Esophagus squamous epithelium (tissue), 5 donors: ENCODE measurements at regions not wholly inside any gene's neighbourhood (a gene's known extent, or its start where the extent isn't known, plus 50 kb on each side); places are given as distances from the start of the nearest gene placed in this dataset.

ENCODE experiments used
- DNase-seq: peaks from one replicate; lab custom pipeline; 2025; lab: John Stamatoyannopoulos, UW
- H3K27ac ChIP-seq, 4 donors: fragments of 200-600 bp; sonication (generic); one replicate each; pipeline ENCODE4 v1.5.1; 2016 to 2019; ENCODE audit warnings: mild to moderate bottlenecking in 1 of 4
- H3K27me3 ChIP-seq, 4 donors: fragments of 200-600 bp; sonication (generic); 1 replicate in 3 of 4; 2 replicates in 1 of 4; pipeline versions ENCODE4 v1.5.1 to v1.6.0; 2017 to 2021; ENCODE audit warnings: antibody characterized with exemption in 1 of 4
- H3K36me3 ChIP-seq, 3 donors: fragments of 200-600 bp; sonication (generic); one replicate each; pipeline ENCODE4 v1.5.1; 2016 to 2019
- H3K4me1 ChIP-seq, 3 donors: fragments of 200-600 bp; sonication (generic); one replicate each; pipeline ENCODE4 v1.5.1; 2017 to 2019
- H3K4me3 ChIP-seq, 4 donors: fragments of 200-600 bp; sonication (generic); 1 replicate in 3 of 4; 2 replicates in 1 of 4; pipeline ENCODE4 v1.5.1; 2016 to 2019; ENCODE audit warnings: mild to moderate bottlenecking in 2 of 4, moderate library complexity in 1 of 4
- H3K9me3 ChIP-seq, 3 donors: fragments of 200-600 bp; sonication (generic); one replicate each; pipeline ENCODE4 v1.5.1; 2016 to 2019
- POLR2A ChIP-seq, 4 donors: fragments of 450-650 bp; IDR thresholded peaks; one replicate each; pipeline ENCODE4 v1.6.1; 2017; ENCODE audit warnings: antibody characterized with exemption in 4 of 4, mild to moderate bottlenecking in 4 of 4, moderate library complexity in 3 of 4
- WGBS, 2 donors: methylation state at CpG; one replicate each; pipeline ENCODE4 v1.1.5; 2018; 5-methylcytosine and 5-hydroxymethylcytosine counted together
- intact Hi-C: fragments of 100-400 bp; cut with DNase I; formaldehyde crosslinking; loops from one replicate; pipeline ENCODE4 v1.15.0; 2022
- TF ChIP-seq, protein P1 (sequence below), 6 experiments: fragments of 450-650 bp in 4 of 6; fragments of 200-600 bp in 2 of 6; sonication (generic) in 2 of 6; IDR thresholded peaks; one replicate each; pipeline ENCODE4 v1.5.1; 2016 to 2019; ENCODE audit warnings: antibody characterized with exemption in 6 of 6, mild to moderate bottlenecking in 4 of 6, moderate library complexity in 4 of 6
- donor health status: DM: yes; HTN: yes; CAD: no.

- no peak overlapping the region for H3K27ac ChIP-seq
- intact Hi-C loops = no loop called here
- peaks cover 0 to 10% (median 0%) of the 10 kb centered on the region in 3 donors for H3K9me3 ChIP-seq
- H3K27me3 ChIP-seq = no peaks in the 10 kb centered on the region
- no peak for DNase-seq
- H3K4me3 ChIP-seq = no peak overlapping the region
- H3K36me3 ChIP-seq = no peaks in the 10 kb centered on the region
- no peaks in the 10 kb centered on the region for H3K4me1 ChIP-seq
- TF ChIP-seq POLR2A (IDR thresholded peaks at IDR 0.05) = no peak
- TF ChIP-seq, protein P1, sequence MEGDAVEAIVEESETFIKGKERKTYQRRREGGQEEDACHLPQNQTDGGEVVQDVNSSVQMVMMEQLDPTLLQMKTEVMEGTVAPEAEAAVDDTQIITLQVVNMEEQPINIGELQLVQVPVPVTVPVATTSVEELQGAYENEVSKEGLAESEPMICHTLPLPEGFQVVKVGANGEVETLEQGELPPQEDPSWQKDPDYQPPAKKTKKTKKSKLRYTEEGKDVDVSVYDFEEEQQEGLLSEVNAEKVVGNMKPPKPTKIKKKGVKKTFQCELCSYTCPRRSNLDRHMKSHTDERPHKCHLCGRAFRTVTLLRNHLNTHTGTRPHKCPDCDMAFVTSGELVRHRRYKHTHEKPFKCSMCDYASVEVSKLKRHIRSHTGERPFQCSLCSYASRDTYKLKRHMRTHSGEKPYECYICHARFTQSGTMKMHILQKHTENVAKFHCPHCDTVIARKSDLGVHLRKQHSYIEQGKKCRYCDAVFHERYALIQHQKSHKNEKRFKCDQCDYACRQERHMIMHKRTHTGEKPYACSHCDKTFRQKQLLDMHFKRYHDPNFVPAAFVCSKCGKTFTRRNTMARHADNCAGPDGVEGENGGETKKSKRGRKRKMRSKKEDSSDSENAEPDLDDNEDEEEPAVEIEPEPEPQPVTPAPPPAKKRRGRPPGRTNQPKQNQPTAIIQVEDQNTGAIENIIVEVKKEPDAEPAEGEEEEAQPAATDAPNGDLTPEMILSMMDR (IDR thresholded peaks at IDR 0.05) = no peak
- 88 to 90% methylated on average over 3 to 5 of the region's 7 CpGs for WGBS, 2 donors
Observed at GRCh38 chr1:193926956-193927355, 740.5 kb upstream of the B3GALT2 start.

DNA sequence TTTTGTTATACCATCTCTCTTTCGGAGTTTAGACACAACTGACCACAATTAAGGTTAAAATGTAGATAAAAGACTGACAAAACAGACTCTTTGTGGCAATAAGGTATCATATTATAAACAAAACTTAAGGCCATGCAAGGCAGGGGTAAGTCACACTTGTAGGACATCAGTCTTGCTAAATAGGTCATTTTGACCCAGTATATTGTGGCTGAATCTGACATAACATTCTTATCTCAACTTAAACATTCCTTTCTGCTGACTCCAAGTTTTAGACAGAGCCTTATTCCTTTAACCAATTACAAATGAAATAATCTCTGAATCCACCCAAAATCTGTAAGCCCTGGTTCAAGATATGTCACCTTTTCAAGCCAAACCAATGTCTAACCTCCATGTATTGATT, 733.4 kb upstream of the B3GALT2 start:
- Histone ChIP-seq H3K9me3 (no peaks in the 10 kb centered on the region), H3K4me3 (no peak overlapping the region), H3K27me3 (no peaks in the 10 kb centered on the region), H3K4me1 (no peaks in the 10 kb centered on the region), H3K27ac (no peak overlapping the region), H3K36me3 (no peaks in the 10 kb centered on the region)
- no peak for DNase-seq
- TF ChIP-seq POLR2A (IDR thresholded peaks at IDR 0.05) = no peak
- TF ChIP-seq, protein P1 (IDR thresholded peaks at IDR 0.05) = no peak
- intact Hi-C loops = no loop called here
- WGBS, 2 donors = 67 to 75% methylated on average over 1 of the region's 1 CpG

- Histone ChIP-seq H3K4me1 (no peaks in the 10 kb centered on the region), H3K36me3 (no peaks in the 10 kb centered on the region), H3K9me3 (no peaks in the 10 kb centered on the region), H3K4me3 (no peak overlapping the region), H3K27ac (no peak overlapping the region), H3K27me3 (no peaks in the 10 kb centered on the region)
- TF ChIP-seq, protein P1 (IDR thresholded peaks at IDR 0.05) = no peak
- TF ChIP-seq POLR2A (IDR thresholded peaks at IDR 0.05) = no peak
- intact Hi-C loops = no loop called here
- no peak for DNase-seq
- WGBS, 2 donors = 67 to 80% methylated on average over 1 of the region's 1 CpG
Observed at GRCh38 chr1:193916452-193916851, 730.0 kb upstream of the B3GALT2 start.

GRCh38 chr1:193914871-193915270, 728.5 kb upstream of the B3GALT2 start:
- 86 to 94% methylated on average over 3 of the region's 3 CpGs for WGBS, 2 donors
- DNase-seq = no peak
- TF ChIP-seq POLR2A (IDR thresholded peaks at IDR 0.05) = no peak
- TF ChIP-seq, protein P1 (IDR thresholded peaks at IDR 0.05) = no peak
- Histone ChIP-seq H3K9me3 (no peaks in the 10 kb centered on the region), H3K27me3 (no peaks in the 10 kb centered on the region), H3K4me3 (no peak overlapping the region), H3K36me3 (no peaks in the 10 kb centered on the region), H3K27ac (no peak overlapping the region), H3K4me1 (no peaks in the 10 kb centered on the region)
- intact Hi-C loops = no loop called here

DNA sequence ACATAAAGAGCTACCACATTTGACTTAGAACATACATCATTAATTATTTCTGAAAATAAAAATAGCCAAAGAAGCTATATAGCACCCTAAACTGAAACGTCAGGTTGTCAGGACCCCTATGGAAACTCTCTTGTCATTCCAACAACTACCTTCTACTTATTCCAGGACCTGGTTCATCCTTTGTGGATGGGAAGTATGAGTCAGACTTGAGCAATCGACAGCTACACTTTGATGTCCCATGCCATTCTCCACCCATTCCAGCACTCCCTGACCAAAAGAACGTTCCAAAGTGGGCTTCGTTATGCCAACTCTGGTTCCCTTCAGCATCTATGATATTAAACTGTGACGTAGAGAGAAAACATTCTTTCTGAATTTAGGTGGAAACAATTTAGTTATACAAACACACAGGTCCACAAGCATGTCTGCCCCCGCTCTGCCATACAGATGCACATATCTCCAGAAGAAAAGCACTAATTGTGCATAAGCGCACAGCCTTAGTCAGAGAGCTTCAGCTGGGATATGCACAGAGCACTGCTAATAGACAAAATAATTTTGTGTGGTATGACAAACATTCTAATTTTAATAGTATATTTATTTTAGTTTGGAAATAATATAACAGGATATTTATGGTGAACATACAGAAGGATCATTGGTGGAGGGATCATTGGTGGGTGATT, 723.1 kb upstream of the B3GALT2 start:
- Histone ChIP-seq H3K27ac (no peak overlapping the region), H3K36me3 (no peaks in the 10 kb centered on the region), H3K4me1 (no peaks in the 10 kb centered on the region), H3K4me3 (no peak overlapping the region), H3K9me3 (no peaks in the 10 kb centered on the region), H3K27me3 (no peaks in the 10 kb centered on the region)
- intact Hi-C loops = no loop called here
- WGBS, 2 donors = 63 to 68% methylated on average over 7 of the region's 7 CpGs
- DNase-seq = no peak
- no peak for TF ChIP-seq POLR2A (IDR thresholded peaks at IDR 0.05)
- TF ChIP-seq, protein P1 (IDR thresholded peaks at IDR 0.05) = no peak
